ENCODE measurements at regions not wholly inside any gene's neighbourhood (a gene's known extent, or its start where the extent isn't known, plus 50 kb on each side); places are given as distances from the start of the nearest gene placed in this dataset.

DNA sequence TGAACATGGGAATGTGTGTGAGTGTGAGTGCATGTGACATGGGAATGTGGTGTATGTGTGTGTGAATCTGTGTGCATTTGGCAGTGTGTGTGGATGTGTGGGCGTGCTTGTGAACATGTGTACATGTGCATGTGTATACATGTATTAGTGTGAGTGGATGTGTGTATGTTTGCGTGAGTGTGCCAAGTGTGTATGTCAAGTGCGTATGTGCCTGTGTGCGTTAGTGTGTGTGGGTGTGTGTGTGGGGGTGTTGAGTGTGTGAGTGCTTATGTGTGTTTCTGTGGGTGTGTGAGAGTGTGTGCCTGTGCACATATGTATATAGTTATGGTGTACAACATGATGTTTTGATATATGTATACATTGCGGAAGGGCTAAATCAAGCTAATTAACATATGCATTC lies 244.3 kb downstream of the GADD45G start:
- H3F3A ChIP-seq (ENCODE audit: insufficient read depth, low read length, poor library complexity, severe bottlenecking), result no peaks in the 10 kb centered on the region
- no peaks in the 10 kb centered on the region for H4K20me1 ChIP-seq (ENCODE audit: insufficient read depth)
- no peaks in the 10 kb centered on the region for H3K79me2 ChIP-seq (replicated peaks; ENCODE audit: insufficient read depth, low read length)
- no peaks in the 10 kb centered on the region for H3K9me2 ChIP-seq (ENCODE audit: insufficient read depth, low read length)
- H3K4me3 ChIP-seq (ENCODE audit: low read length), result no peak overlapping the region
- H3K27ac ChIP-seq (ENCODE audit: low read length), result no peak overlapping the region
- TF ChIP-seq EP300 (conservative IDR thresholded peaks at IDR 0.05; ENCODE audit: poor library complexity, severe bottlenecking) (no peak), POLR2AphosphoS5 (IDR thresholded peaks at IDR 0.05) (no peak), RAD21 (conservative IDR thresholded peaks at IDR 0.05) (no peak), SMC3 (conservative IDR thresholded peaks at IDR 0.05; ENCODE audit: poor library complexity) (no peak), MXI1 (conservative IDR thresholded peaks at IDR 0.05; ENCODE audit: poor library complexity, severe bottlenecking) (no peak), TAF1 (IDR thresholded peaks at IDR 0.05; ENCODE audit: low read depth) (no peak), EZH2 (IDR thresholded peaks at IDR 0.05; ENCODE audit: borderline replicate concordance, insufficient read depth, low read length, poor library complexity, severe bottlenecking) (no peak)
- TF ChIP-seq, protein P1, sequence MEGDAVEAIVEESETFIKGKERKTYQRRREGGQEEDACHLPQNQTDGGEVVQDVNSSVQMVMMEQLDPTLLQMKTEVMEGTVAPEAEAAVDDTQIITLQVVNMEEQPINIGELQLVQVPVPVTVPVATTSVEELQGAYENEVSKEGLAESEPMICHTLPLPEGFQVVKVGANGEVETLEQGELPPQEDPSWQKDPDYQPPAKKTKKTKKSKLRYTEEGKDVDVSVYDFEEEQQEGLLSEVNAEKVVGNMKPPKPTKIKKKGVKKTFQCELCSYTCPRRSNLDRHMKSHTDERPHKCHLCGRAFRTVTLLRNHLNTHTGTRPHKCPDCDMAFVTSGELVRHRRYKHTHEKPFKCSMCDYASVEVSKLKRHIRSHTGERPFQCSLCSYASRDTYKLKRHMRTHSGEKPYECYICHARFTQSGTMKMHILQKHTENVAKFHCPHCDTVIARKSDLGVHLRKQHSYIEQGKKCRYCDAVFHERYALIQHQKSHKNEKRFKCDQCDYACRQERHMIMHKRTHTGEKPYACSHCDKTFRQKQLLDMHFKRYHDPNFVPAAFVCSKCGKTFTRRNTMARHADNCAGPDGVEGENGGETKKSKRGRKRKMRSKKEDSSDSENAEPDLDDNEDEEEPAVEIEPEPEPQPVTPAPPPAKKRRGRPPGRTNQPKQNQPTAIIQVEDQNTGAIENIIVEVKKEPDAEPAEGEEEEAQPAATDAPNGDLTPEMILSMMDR (IDR thresholded peaks at IDR 0.05; ENCODE audit: poor library complexity, severe bottlenecking), result no peak
- TF ChIP-seq, protein P2, sequence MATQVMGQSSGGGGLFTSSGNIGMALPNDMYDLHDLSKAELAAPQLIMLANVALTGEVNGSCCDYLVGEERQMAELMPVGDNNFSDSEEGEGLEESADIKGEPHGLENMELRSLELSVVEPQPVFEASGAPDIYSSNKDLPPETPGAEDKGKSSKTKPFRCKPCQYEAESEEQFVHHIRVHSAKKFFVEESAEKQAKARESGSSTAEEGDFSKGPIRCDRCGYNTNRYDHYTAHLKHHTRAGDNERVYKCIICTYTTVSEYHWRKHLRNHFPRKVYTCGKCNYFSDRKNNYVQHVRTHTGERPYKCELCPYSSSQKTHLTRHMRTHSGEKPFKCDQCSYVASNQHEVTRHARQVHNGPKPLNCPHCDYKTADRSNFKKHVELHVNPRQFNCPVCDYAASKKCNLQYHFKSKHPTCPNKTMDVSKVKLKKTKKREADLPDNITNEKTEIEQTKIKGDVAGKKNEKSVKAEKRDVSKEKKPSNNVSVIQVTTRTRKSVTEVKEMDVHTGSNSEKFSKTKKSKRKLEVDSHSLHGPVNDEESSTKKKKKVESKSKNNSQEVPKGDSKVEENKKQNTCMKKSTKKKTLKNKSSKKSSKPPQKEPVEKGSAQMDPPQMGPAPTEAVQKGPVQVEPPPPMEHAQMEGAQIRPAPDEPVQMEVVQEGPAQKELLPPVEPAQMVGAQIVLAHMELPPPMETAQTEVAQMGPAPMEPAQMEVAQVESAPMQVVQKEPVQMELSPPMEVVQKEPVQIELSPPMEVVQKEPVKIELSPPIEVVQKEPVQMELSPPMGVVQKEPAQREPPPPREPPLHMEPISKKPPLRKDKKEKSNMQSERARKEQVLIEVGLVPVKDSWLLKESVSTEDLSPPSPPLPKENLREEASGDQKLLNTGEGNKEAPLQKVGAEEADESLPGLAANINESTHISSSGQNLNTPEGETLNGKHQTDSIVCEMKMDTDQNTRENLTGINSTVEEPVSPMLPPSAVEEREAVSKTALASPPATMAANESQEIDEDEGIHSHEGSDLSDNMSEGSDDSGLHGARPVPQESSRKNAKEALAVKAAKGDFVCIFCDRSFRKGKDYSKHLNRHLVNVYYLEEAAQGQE (IDR thresholded peaks at IDR 0.05; ENCODE audit: borderline replicate concordance), result no peak
- no peaks in the 10 kb centered on the region for H3K9me3 ChIP-seq (ENCODE audit: low read length)
- H3K9ac ChIP-seq (ENCODE audit: low read length), result no peak overlapping the region
- H3K4me2 ChIP-seq (ENCODE audit: low read length), result no peak overlapping the region
- no peaks in the 10 kb centered on the region for H3K36me3 ChIP-seq (ENCODE audit: insufficient read depth, low read length)
- no peaks in the 10 kb centered on the region for H3K27me3 ChIP-seq (ENCODE audit: insufficient read depth, low read depth, low read length)
- H2AFZ ChIP-seq (ENCODE audit: low read depth, low read length), result no peak overlapping the region

DNA sequence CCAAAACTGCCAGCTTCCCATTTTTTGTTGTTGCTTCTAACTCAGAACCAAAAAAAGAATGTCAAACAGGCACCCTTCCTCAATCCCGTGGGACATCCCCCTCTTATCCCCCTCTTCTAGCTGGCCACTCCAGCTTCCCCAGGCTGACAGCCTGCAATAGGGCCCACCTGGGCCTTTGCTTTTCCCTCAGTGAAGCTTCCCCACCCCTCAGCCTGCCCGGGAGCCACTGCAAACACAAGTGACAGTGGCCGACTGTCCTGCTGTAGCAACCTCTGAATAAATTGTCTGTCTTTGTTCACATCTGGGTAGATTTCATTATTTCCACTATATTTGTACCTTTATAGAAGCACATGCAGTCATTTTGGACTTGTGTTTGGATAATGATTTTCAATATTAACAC lies 245.3 kb downstream of the GADD45G start:
- Histone ChIP-seq H3K79me2 (replicated peaks; ENCODE audit: insufficient read depth, low read length) (no peaks in the 10 kb centered on the region), H3K27ac (ENCODE audit: low read length) (no peak overlapping the region), H3K9me2 (ENCODE audit: insufficient read depth, low read length) (no peaks in the 10 kb centered on the region), H3K4me2 (ENCODE audit: low read length) (no peak overlapping the region), H3K27me3 (ENCODE audit: insufficient read depth, low read depth, low read length) (no peaks in the 10 kb centered on the region), H3K9ac (ENCODE audit: low read length) (no peak overlapping the region), H3K4me3 (ENCODE audit: low read length) (no peak overlapping the region), H4K20me1 (ENCODE audit: insufficient read depth) (no peaks in the 10 kb centered on the region), H3F3A (ENCODE audit: insufficient read depth, low read length, poor library complexity, severe bottlenecking) (no peaks in the 10 kb centered on the region), H2AFZ (ENCODE audit: low read depth, low read length) (no peak overlapping the region), H3K36me3 (ENCODE audit: insufficient read depth, low read length) (no peaks in the 10 kb centered on the region), H3K9me3 (ENCODE audit: low read length) (no peaks in the 10 kb centered on the region)
- TF ChIP-seq, protein P1 (IDR thresholded peaks at IDR 0.05; ENCODE audit: poor library complexity, severe bottlenecking), result no peak
- TF ChIP-seq EZH2 (IDR thresholded peaks at IDR 0.05; ENCODE audit: borderline replicate concordance, insufficient read depth, low read length, poor library complexity, severe bottlenecking) (no peak), EP300 (conservative IDR thresholded peaks at IDR 0.05; ENCODE audit: poor library complexity, severe bottlenecking) (no peak)
- TF ChIP-seq, protein P2 (IDR thresholded peaks at IDR 0.05; ENCODE audit: borderline replicate concordance), result no peak
